ENCODE measurements at regions not wholly inside any gene's neighbourhood (a gene's known extent, or its start where the extent isn't known, plus 50 kb on each side); places are given as distances from the start of the nearest gene placed in this dataset.
"Not testable (repeated sequence)": the region's sequence is repeated elsewhere in the genome, so short reads cannot be mapped to it uniquely, and the experiment has no call there.

DNA sequence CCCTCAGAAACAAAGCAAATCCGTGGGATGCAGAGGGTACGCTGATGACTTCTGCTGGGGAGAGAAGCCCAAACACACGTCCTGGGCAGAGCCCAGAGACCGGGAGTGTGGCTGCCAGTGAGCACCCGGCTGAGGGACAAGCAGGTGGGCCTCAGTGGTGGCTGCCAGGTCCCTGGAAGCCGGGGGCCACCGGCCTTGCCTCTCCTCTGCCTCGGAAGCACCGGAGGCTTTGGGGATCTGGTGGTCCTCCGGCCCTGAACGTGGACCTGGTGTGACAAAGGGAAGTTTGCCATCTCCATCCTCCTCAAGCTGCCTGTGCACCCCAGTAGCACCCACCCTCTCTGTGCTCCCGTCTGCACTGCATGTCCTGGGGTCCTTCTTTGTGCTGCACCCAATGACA, 94.3 kb downstream of the POTEC start:
- dilution Hi-C loops (cut with MboI; ENCODE audit: extremely low pct_ligation_motif_present, low sequenced_read_pairs); H3K79me2 ChIP-seq (ENCODE audit: control insufficient read depth, insufficient read depth, low read length); H3K4me3 ChIP-seq (replicated peaks in 1 of 3; ENCODE audit: insufficient read depth in 1 of 3, low read depth in 1 of 3, low read length in 3 of 3); H3K9ac ChIP-seq (replicated peaks; ENCODE audit: extremely low read depth, insufficient read depth, low read length); H3K4me2 ChIP-seq (ENCODE audit: insufficient read depth, low read length); H3K36me3 ChIP-seq (ENCODE audit: control insufficient read depth in 2 of 2, extremely low read depth in 1 of 2, insufficient read depth in 2 of 2, low read length in 2 of 2); H2AFZ ChIP-seq (ENCODE audit: low read depth, low read length); POLR2A ChIA-PET; H3K27ac ChIP-seq (ENCODE audit: insufficient read depth, low read depth, low read length); H4K20me1 ChIP-seq (replicated peaks; ENCODE audit: control insufficient read depth, extremely low read depth, insufficient read depth, low read length); FAIRE-seq; H3K4me1 ChIP-seq (ENCODE audit: control insufficient read depth, extremely low read depth, insufficient read depth, low read length); DNase-seq (ENCODE audit: low read depth, low spot score); CTCF ChIA-PET; intact Hi-C loops (cut with micrococcal nuclease); BruUV-seq (replicated peaks); H3K27me3 ChIP-seq (ENCODE audit: control insufficient read depth in 2 of 2, insufficient read depth in 2 of 2, low read length in 2 of 2); H3K9me1 ChIP-seq (replicated peaks; ENCODE audit: control insufficient read depth, extremely low read depth, insufficient read depth, low read length); H3K9me3 ChIP-seq (replicated peaks; ENCODE audit: control insufficient read depth, insufficient read depth, low read length): not testable (repeated sequence)

DNA sequence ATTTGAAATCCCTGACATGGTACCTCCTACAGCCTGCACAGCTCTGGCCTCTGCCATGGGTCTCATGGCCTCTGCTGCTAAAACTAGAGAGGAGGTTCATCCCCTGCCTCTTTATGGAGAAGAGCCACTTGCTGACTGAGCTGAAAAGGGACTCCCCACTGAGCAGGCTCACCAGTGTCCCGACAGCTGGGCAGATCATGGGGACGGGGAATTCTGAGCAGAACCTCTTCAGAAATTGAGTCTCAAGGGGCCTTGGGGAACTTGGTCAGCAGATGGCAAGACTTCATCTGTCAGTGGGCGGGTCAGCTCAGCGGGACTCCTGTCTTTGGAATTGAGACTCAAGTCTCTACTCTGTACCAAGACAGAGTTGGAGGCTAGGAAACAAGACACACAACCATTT, 95.7 kb downstream of the POTEC start:
- dilution Hi-C loops (cut with MboI; ENCODE audit: extremely low pct_ligation_motif_present, low sequenced_read_pairs); H3K9ac ChIP-seq (replicated peaks; ENCODE audit: extremely low read depth, insufficient read depth, low read length); H3K4me1 ChIP-seq (ENCODE audit: control insufficient read depth, extremely low read depth, insufficient read depth, low read length); DNase-seq (ENCODE audit: low read depth, low spot score); H3K4me2 ChIP-seq (ENCODE audit: insufficient read depth, low read length); H3K9me1 ChIP-seq (replicated peaks; ENCODE audit: control insufficient read depth, extremely low read depth, insufficient read depth, low read length); H3K4me3 ChIP-seq (replicated peaks in 1 of 3; ENCODE audit: insufficient read depth in 1 of 3, low read depth in 1 of 3, low read length in 3 of 3); H3K27ac ChIP-seq (ENCODE audit: insufficient read depth, low read depth, low read length); H3K36me3 ChIP-seq (ENCODE audit: control insufficient read depth in 2 of 2, extremely low read depth in 1 of 2, insufficient read depth in 2 of 2, low read length in 2 of 2); H3K27me3 ChIP-seq (ENCODE audit: control insufficient read depth in 2 of 2, insufficient read depth in 2 of 2, low read length in 2 of 2); CTCF ChIA-PET; H2AFZ ChIP-seq (ENCODE audit: low read depth, low read length); BruUV-seq (replicated peaks); POLR2A ChIA-PET; H4K20me1 ChIP-seq (replicated peaks; ENCODE audit: control insufficient read depth, extremely low read depth, insufficient read depth, low read length); H3K9me3 ChIP-seq (replicated peaks; ENCODE audit: control insufficient read depth, insufficient read depth, low read length); intact Hi-C loops (cut with micrococcal nuclease); H3K79me2 ChIP-seq (ENCODE audit: control insufficient read depth, insufficient read depth, low read length); FAIRE-seq: not testable (repeated sequence)

DNA sequence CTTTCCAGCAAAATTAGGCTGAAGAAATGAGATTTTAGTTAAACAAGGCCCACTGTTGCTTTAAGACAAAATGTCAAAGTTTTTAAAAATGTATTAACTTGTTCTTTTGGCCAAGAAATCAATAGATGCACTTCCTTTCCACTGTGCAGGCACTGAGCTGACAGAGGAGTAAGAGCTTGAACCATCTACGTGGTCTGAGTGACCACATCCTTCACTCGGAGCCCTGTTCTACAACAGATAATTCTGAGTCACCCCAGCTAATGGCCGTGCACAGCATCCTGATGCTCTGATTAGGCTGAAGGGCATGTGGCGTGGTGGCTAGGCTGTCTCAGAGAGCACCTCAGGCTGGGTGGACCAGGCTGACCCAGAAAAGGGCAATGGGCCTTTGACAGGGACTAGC, 107.9 kb downstream of the POTEC start:
- CTCF ChIA-PET; BruUV-seq (replicated peaks); H3K79me2 ChIP-seq (ENCODE audit: control insufficient read depth, insufficient read depth, low read length); H3K9ac ChIP-seq (replicated peaks; ENCODE audit: extremely low read depth, insufficient read depth, low read length); H3K36me3 ChIP-seq (ENCODE audit: control insufficient read depth in 2 of 2, extremely low read depth in 1 of 2, insufficient read depth in 2 of 2, low read length in 2 of 2); DNase-seq (ENCODE audit: low read depth, low spot score); H3K9me1 ChIP-seq (replicated peaks; ENCODE audit: control insufficient read depth, extremely low read depth, insufficient read depth, low read length); H4K20me1 ChIP-seq (replicated peaks; ENCODE audit: control insufficient read depth, extremely low read depth, insufficient read depth, low read length); intact Hi-C loops (cut with micrococcal nuclease); H3K27me3 ChIP-seq (ENCODE audit: control insufficient read depth in 2 of 2, insufficient read depth in 2 of 2, low read length in 2 of 2); dilution Hi-C loops (cut with MboI; ENCODE audit: extremely low pct_ligation_motif_present, low sequenced_read_pairs); H3K9me3 ChIP-seq (replicated peaks; ENCODE audit: control insufficient read depth, insufficient read depth, low read length); H3K4me1 ChIP-seq (ENCODE audit: control insufficient read depth, extremely low read depth, insufficient read depth, low read length); H3K27ac ChIP-seq (ENCODE audit: insufficient read depth, low read depth, low read length); H3K4me2 ChIP-seq (ENCODE audit: insufficient read depth, low read length); H2AFZ ChIP-seq (ENCODE audit: low read depth, low read length); FAIRE-seq; POLR2A ChIA-PET; H3K4me3 ChIP-seq (replicated peaks in 1 of 3; ENCODE audit: insufficient read depth in 1 of 3, low read depth in 1 of 3, low read length in 3 of 3): not testable (repeated sequence)

DNA sequence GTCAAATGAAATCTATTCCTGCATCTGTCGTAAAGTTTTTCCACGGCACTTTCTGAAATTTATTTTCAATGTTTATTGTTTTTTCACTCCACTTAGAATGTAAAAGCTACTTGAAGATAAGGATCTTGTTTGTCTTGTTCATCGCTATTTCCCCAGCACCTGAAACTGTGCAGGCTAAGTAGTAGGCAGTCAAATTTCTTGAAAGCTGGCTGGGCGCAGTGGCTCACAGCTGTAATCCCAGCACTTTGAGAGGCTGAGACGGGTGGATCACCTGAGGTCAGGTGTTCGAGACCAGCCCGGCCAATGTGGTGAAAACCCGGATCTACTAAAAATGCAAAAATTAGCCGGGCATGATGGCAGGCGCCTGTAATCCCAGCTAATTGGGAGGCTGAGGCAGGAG, 111.0 kb downstream of the POTEC start:
- H3K27me3 ChIP-seq (ENCODE audit: control insufficient read depth in 2 of 2, insufficient read depth in 2 of 2, low read length in 2 of 2); H4K20me1 ChIP-seq (replicated peaks; ENCODE audit: control insufficient read depth, extremely low read depth, insufficient read depth, low read length); dilution Hi-C loops (cut with MboI; ENCODE audit: extremely low pct_ligation_motif_present, low sequenced_read_pairs); H3K4me1 ChIP-seq (ENCODE audit: control insufficient read depth, extremely low read depth, insufficient read depth, low read length); FAIRE-seq; BruUV-seq (replicated peaks); H3K4me3 ChIP-seq (replicated peaks in 1 of 3; ENCODE audit: insufficient read depth in 1 of 3, low read depth in 1 of 3, low read length in 3 of 3); H3K9ac ChIP-seq (replicated peaks; ENCODE audit: extremely low read depth, insufficient read depth, low read length); CTCF ChIA-PET; H3K9me3 ChIP-seq (replicated peaks; ENCODE audit: control insufficient read depth, insufficient read depth, low read length); H3K27ac ChIP-seq (ENCODE audit: insufficient read depth, low read depth, low read length); H3K79me2 ChIP-seq (ENCODE audit: control insufficient read depth, insufficient read depth, low read length); H3K36me3 ChIP-seq (ENCODE audit: control insufficient read depth in 2 of 2, extremely low read depth in 1 of 2, insufficient read depth in 2 of 2, low read length in 2 of 2); H2AFZ ChIP-seq (ENCODE audit: low read depth, low read length); intact Hi-C loops (cut with micrococcal nuclease); H3K9me1 ChIP-seq (replicated peaks; ENCODE audit: control insufficient read depth, extremely low read depth, insufficient read depth, low read length); H3K4me2 ChIP-seq (ENCODE audit: insufficient read depth, low read length); POLR2A ChIA-PET; DNase-seq (ENCODE audit: low read depth, low spot score): not testable (repeated sequence)

All from endothelial cell of umbilical vein (primary cell).